HepG2 (cell line): ENCODE measurements at regions not wholly inside any gene's neighbourhood (a gene's known extent, or its start where the extent isn't known, plus 50 kb on each side); places are given as distances from the start of the nearest gene placed in this dataset.

Experiments used
- ATAC-seq: fragments of 200-7000 bp; cut with Tn5 transposase; 3 replicates; pipeline ENCODE4 v1.9.1; 2020; ENCODE audit warnings: mild to moderate bottlenecking, moderate library complexity
- BruUV-seq: library from RNA; stranded (reverse); fragments of 400-500 nt; replicated peaks from 2 replicates; lab custom pipeline; 2021; lab: Mats Ljungman, UMichigan
- CTCF ChIA-PET: fragments of 300-600 bp; formaldehyde crosslinking; extraction: SDS; loops from one replicate; lab custom pipeline; 2021; ENCODE audit warnings: low total read pairs, inconsistent platforms, low intra/inter-chr PET ratio; lab: Yijun Ruan, JAX
- POLR2A ChIA-PET: fragments of 350-600 bp; sonication (Branson Sonifier 250); formaldehyde crosslinking; loops from one replicate; lab custom pipeline; 2020; ENCODE audit warnings: antibody characterized with exemption, inconsistent platforms; lab: Yijun Ruan, JAX
- DNase-seq: peaks from one replicate; pipeline ENCODE4 v3.0.0-alpha.2; 2015; ENCODE audit warnings: low spot score
- FAIRE-seq: peaks from 3 replicates; lab custom pipeline; 2011; peaks lifted over from hg19 to GRCh38; lab: Jason Lieb, UNC
- H2AFZ ChIP-seq: one replicate; pipeline ENCODE4 v1.6.1; 2011; ENCODE audit warnings: low read length, inconsistent platforms
- H3K27ac ChIP-seq: fragments of 300-600 bp; 3 replicates; pipeline ENCODE4 v1.8.0; 2011; ENCODE audit warnings: mixed run types, mild to moderate bottlenecking, mixed read lengths, low read length, inconsistent platforms; ENCODE audit not compliant: insufficient read depth; ENCODE audit errors: extremely low read length
- H3K27me3 ChIP-seq, 2 experiments: fragments of 200-600 bp in 1 of 2; 2 replicates in 1 of 2; 3 replicates in 1 of 2; pipeline versions ENCODE4 v1.6.0 to v1.8.0; 2011; ENCODE audit warnings: low read length in 2 of 2, mild to moderate bottlenecking in 2 of 2, moderate library complexity in 2 of 2, inconsistent platforms in 1 of 2; ENCODE audit not compliant: insufficient read depth in 2 of 2, control insufficient read depth in 1 of 2
- H3K36me3 ChIP-seq, 2 experiments: fragments of 200-600 bp in 1 of 2; replicated peaks in 1 of 2; 2 replicates in 1 of 2; 3 replicates in 1 of 2; pipeline versions ENCODE4 v1.5.1 to v1.8.0; 2011; ENCODE audit warnings: low read length in 2 of 2, inconsistent platforms in 1 of 2; ENCODE audit not compliant: insufficient read depth in 2 of 2, control insufficient read depth in 1 of 2
- H3K4me1 ChIP-seq: 2 replicates; pipeline ENCODE4 v1.5.1; 2012; ENCODE audit warnings: low read length, inconsistent platforms; ENCODE audit not compliant: insufficient read depth
- H3K4me2 ChIP-seq: 2 replicates; pipeline ENCODE4 v1.6.0; 2011; ENCODE audit warnings: low read depth, low read length, inconsistent platforms
- H3K4me3 ChIP-seq, 3 experiments: fragments of 200-600 bp in 1 of 3; sonication (generic), shearing (Covaris generic) in 1 of 3; replicated peaks in 1 of 3; 2 replicates each; pipeline ENCODE4 v1.5.1; 2011 to 2016; ENCODE audit warnings: low read length in 3 of 3, inconsistent platforms in 2 of 3, low read depth in 2 of 3, mild to moderate bottlenecking in 2 of 3, control low read depth in 1 of 3, mixed read lengths in 1 of 3; ENCODE audit not compliant: insufficient read depth in 1 of 3
- H3K79me2 ChIP-seq: one replicate; pipeline ENCODE4 v1.6.1; 2011; ENCODE audit warnings: low read length, inconsistent platforms; ENCODE audit not compliant: insufficient read depth
- H3K9ac ChIP-seq: 2 replicates; pipeline ENCODE4 v1.6.0; 2011; ENCODE audit warnings: mild to moderate bottlenecking, low read depth, low read length, inconsistent platforms; ENCODE audit not compliant: insufficient read depth
- H3K9me3 ChIP-seq: 2 replicates; pipeline ENCODE4 v1.5.1; 2012; ENCODE audit warnings: mild to moderate bottlenecking, low read length
- H4K20me1 ChIP-seq: 2 replicates; pipeline ENCODE4 v1.6.0; 2011; ENCODE audit warnings: inconsistent platforms, mild to moderate bottlenecking, low read length, moderate library complexity; ENCODE audit not compliant: insufficient read depth
- GFI1 ChIP-seq: sonication (generic); formaldehyde crosslinking; IDR thresholded peaks from 2 replicates; pipeline ENCODE4 v1.5.0; 2020; ENCODE audit warnings: missing genetic modification reagents, mild to moderate bottlenecking, borderline replicate concordance
- NR1H2 ChIP-seq: sonication (generic); formaldehyde crosslinking; IDR thresholded peaks from 2 replicates; pipeline ENCODE4 v1.8.1; 2022; ENCODE audit warnings: low read depth, missing genetic modification reagents, borderline replicate concordance
- PRMT3 ChIP-seq: sonication (generic); formaldehyde crosslinking; IDR thresholded peaks from 2 replicates; pipeline ENCODE4 v1.8.1; 2022; ENCODE audit warnings: low read depth, mild to moderate bottlenecking, moderate library complexity, missing genetic modification reagents, borderline replicate concordance
- SPEN ChIP-seq: sonication (generic); formaldehyde crosslinking; IDR thresholded peaks from 2 replicates; pipeline ENCODE4 v1.5.1; 2020; ENCODE audit warnings: low read depth, mild to moderate bottlenecking, missing genetic modification reagents
- TGIF2 ChIP-seq: IDR thresholded peaks from 2 replicates; pipeline ENCODE4 v1.6.1; 2016; ENCODE audit warnings: control low read depth, missing compliant biosample characterization
- ZFP37 ChIP-seq: sonication (generic); formaldehyde crosslinking; IDR thresholded peaks from 2 replicates; pipeline ENCODE4 v1.4.0; 2020; ENCODE audit warnings: missing genetic modification reagents, borderline replicate concordance
- ZNF292 ChIP-seq: sonication (generic); formaldehyde crosslinking; IDR thresholded peaks from 2 replicates; pipeline ENCODE4 v1.8.1; 2022; ENCODE audit warnings: mild to moderate bottlenecking, low read depth, missing genetic modification reagents, borderline replicate concordance
- ZNF558 ChIP-seq: sonication (generic); formaldehyde crosslinking; IDR thresholded peaks from 2 replicates; pipeline ENCODE4 v1.9.0; 2022; ENCODE audit warnings: mild to moderate bottlenecking, missing genetic modification reagents, borderline replicate concordance
- WGBS: methylation state at CpG from one replicate; pipeline ENCODE4 v1.1.6; 2017; ENCODE audit warnings: low lambda C conversion rate; 5-methylcytosine and 5-hydroxymethylcytosine counted together
- in situ Hi-C: cut with HindIII; loops from 2 replicates; pipeline ENCODE4 v1.10.0; 2017; ENCODE audit warnings: low pct_unique_long_range_greater_than_20kb; ENCODE audit not compliant: extremely low pct_ligation_motif_present
- intact Hi-C: fragments of 100-400 bp; cut with micrococcal nuclease; formaldehyde crosslinking; loops from one replicate; pipeline ENCODE4 v1.10.0; 2022; ENCODE audit not compliant: unreplicated experiment
- TF ChIP-seq, protein P1 (sequence below): sonication (generic); formaldehyde crosslinking; IDR thresholded peaks from 2 replicates; pipeline ENCODE4 v1.4.0; 2020; ENCODE audit warnings: missing genetic modification reagents
- TF ChIP-seq, protein P2 (sequence below): sonication (generic); formaldehyde crosslinking; IDR thresholded peaks from 2 replicates; pipeline ENCODE4 v1.5.1; 2020; ENCODE audit warnings: missing genetic modification reagents, mild to moderate bottlenecking, borderline replicate concordance
- TF ChIP-seq, protein P3 (sequence below): sonication (generic); formaldehyde crosslinking; IDR thresholded peaks from 2 replicates; pipeline ENCODE4 v1.8.1; 2023; ENCODE audit warnings: missing genetic modification reagents, inconsistent platforms, borderline replicate concordance

DNA sequence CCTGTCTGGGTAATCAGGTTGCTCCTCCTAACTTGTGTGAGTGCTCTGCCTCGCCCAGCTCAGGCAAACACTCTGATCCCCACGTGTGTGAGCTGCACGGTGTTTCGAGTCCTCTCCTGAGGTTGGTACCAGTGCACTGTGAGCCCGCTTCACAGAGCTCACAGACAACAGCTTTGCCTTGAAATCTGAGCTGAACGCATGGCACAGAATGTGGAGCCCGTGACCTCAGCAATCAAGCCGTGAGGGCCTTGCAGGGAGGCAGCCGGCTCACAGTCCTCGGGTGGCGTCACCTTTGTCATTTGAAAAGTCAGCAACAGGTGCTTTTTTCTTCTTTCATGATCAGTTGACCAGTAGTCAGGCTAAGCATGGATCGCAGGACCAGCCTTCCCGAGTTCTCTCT is 60.2 kb upstream of the ADGRA1 start:
- Histone ChIP-seq H3K36me3 (no peaks in the 10 kb centered on the region), H3K4me1 (peaks cover 5% of the 10 kb centered on the region; the same call in 1 of the 2 replicates), H4K20me1 (no peaks in the 10 kb centered on the region), H3K9me3 (no peaks in the 10 kb centered on the region), H2AFZ (no peak overlapping the region), H3K4me3 (no peak overlapping the region), H3K27me3 (peaks cover 10 to 78% of the 10 kb centered on the region in 2 experiments), H3K27ac (no peak overlapping the region), H3K4me2 (no peak overlapping the region), H3K79me2 (no peaks in the 10 kb centered on the region), H3K9ac (no peak overlapping the region)
- no TSS peak for BruUV-seq
- intact Hi-C loops (no loop called here), in situ Hi-C loops (no loop called here)
- ChIA-PET POLR2A (no interaction called here), CTCF (no interaction called here)
- WGBS = 0% methylated on average over 8 of the region's 13 CpGs
- FAIRE-seq = no peak
- DNase-seq = no peak
- ATAC-seq = no peak
- TF ChIP-seq ZFP37 = no peak
- TF ChIP-seq, protein P1, sequence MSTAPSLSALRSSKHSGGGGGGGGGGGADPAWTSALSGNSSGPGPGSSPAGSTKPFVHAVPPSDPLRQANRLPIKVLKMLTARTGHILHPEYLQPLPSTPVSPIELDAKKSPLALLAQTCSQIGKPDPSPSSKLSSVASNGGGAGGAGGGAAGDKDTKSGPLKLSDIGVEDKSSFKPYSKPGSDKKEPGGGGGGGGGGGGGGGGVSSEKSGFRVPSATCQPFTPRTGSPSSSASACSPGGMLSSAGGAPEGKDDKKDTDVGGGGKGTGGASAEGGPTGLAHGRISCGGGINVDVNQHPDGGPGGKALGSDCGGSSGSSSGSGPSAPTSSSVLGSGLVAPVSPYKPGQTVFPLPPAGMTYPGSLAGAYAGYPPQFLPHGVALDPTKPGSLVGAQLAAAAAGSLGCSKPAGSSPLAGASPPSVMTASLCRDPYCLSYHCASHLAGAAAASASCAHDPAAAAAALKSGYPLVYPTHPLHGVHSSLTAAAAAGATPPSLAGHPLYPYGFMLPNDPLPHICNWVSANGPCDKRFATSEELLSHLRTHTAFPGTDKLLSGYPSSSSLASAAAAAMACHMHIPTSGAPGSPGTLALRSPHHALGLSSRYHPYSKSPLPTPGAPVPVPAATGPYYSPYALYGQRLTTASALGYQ (CRISPR knock-in tag) = no peak
- TF ChIP-seq, protein P2, sequence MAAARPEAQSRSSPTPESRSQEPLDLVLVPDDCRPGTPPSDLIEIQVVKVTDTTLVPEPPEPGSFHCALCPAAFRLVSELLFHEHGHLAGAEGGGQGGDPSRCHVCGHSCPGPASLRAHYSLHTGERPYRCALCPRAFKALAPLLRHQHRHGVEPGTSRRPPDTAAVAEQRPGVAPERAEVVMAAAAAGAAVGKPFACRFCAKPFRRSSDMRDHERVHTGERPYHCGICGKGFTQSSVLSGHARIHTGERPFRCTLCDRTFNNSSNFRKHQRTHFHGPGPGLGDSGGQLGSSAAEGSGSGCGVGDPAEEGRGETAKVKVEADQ (CRISPR knock-in tag) = no peak
- no peak for TF ChIP-seq PRMT3

DNA sequence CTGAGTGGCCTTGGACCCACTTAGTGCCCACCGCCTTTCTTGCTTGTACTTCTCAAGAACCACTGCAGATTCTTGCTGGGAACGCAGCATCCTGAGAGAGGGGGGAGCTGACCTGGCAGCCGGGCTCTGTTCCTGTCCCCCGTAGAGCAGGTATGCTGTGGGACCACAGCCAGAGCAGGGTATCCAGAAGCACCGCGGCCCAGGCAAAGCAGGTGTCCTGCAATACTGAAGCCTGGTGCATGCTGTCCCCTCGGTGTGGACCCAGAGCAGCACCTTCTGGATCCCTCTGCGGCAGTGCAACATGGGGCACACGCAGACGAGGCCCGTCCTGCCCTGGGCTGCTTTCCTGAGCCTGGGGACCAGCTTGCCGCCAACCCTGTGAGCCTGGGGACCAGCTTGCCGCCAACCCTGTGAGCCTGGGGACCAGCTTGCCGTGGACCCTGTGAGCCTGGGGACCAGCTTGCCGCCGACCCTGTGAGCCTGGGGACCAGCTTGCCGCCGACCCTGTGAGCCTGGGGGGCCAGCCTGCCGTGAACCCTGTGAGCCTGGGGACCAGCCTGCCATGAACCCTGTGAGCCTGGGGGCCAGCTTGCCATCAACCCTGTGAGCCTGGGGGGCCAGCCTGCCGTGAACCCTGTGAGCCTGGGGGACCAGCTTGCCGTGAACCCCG is 60.9 kb upstream of the ADGRA1 start:
- in situ Hi-C loops (no loop called here), intact Hi-C loops (no loop called here)
- peaks cover 10 to 79% of the 10 kb centered on the region in 2 experiments for H3K27me3 ChIP-seq
- H3K27ac ChIP-seq = no peak overlapping the region
- no peak for ATAC-seq
- no peak for TF ChIP-seq GFI1 (CRISPR knock-in tag)
- TF ChIP-seq NR1H2 (CRISPR knock-in tag) = no peak
- no peak for TF ChIP-seq SPEN (CRISPR knock-in tag)
- no peak for TF ChIP-seq ZNF558 (CRISPR knock-in tag)
- no peak for TF ChIP-seq TGIF2 (CRISPR knock-in tag)
- no peak for TF ChIP-seq ZNF292 (CRISPR knock-in tag)
- TF ChIP-seq, protein P3, sequence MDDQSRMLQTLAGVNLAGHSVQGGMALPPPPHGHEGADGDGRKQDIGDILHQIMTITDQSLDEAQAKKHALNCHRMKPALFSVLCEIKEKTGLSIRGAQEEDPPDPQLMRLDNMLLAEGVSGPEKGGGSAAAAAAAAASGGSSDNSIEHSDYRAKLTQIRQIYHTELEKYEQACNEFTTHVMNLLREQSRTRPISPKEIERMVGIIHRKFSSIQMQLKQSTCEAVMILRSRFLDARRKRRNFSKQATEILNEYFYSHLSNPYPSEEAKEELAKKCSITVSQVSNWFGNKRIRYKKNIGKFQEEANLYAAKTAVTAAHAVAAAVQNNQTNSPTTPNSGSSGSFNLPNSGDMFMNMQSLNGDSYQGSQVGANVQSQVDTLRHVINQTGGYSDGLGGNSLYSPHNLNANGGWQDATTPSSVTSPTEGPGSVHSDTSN = no peak
- DNase-seq = no peak
- peaks cover 9% of the 10 kb centered on the region; the same call in 1 of the 2 replicates for H3K4me1 ChIP-seq
- H3K36me3 ChIP-seq = no peaks in the 10 kb centered on the region
- no peak for FAIRE-seq
- H3K9ac ChIP-seq = no peak overlapping the region
- POLR2A ChIA-PET = no interaction called here
- no peak overlapping the region for H3K4me2 ChIP-seq
- 45% methylated on average over 4 of the region's 22 CpGs for WGBS
- H3K4me3 ChIP-seq = no peak overlapping the region
- no peaks in the 10 kb centered on the region for H4K20me1 ChIP-seq
- CTCF ChIA-PET = no interaction called here
- no peak overlapping the region for H2AFZ ChIP-seq
- H3K9me3 ChIP-seq = no peaks in the 10 kb centered on the region
- no peaks in the 10 kb centered on the region for H3K79me2 ChIP-seq
- BruUV-seq = no TSS peak
